CD14-positive monocyte (primary cell): ENCODE measurements at regions not wholly inside any gene's neighbourhood (a gene's known extent, or its start where the extent isn't known, plus 50 kb on each side); places are given as distances from the start of the nearest gene placed in this dataset.
A peak's percentile ranks its signal among the peaks of the same experiment; 100 is the strongest.

Experiments
- DNase-seq, 3 donors: peaks; one replicate each; pipeline ENCODE4 v3.0.0-alpha.2; 2011 to 2022
- H2AFZ ChIP-seq: 2 replicates; pipeline ENCODE4 v1.6.0; 2012; ENCODE audit warnings: mild to moderate bottlenecking, low read depth, low read length, inconsistent platforms; ENCODE audit not compliant: insufficient read depth, poor library complexity, severe bottlenecking
- H3K27ac ChIP-seq, 2 donors: 1 replicate in 1 of 2; 2 replicates in 1 of 2; pipeline ENCODE4 v1.5.1; 2012 to 2013; ENCODE audit warnings: low read length in 2 of 2, control low read depth in 1 of 2, inconsistent platforms in 1 of 2, low read depth in 1 of 2, mild to moderate bottlenecking in 1 of 2
- H3K27me3 ChIP-seq, 2 donors: one replicate each; pipeline versions ENCODE4 v1.6.0 to v1.6.1; 2011 to 2013; ENCODE audit warnings: low read length in 2 of 2; ENCODE audit not compliant: control insufficient read depth in 2 of 2, insufficient read depth in 2 of 2
- H3K36me3 ChIP-seq, 2 donors: replicated peaks in 1 of 2; 1 replicate in 1 of 2; 2 replicates in 1 of 2; pipeline versions ENCODE4 v1.5.1 to v1.6.1; 2012 to 2013; ENCODE audit warnings: low read length in 2 of 2, control low read depth in 1 of 2, inconsistent platforms in 1 of 2, mild to moderate bottlenecking in 1 of 2; ENCODE audit not compliant: insufficient read depth in 2 of 2, control insufficient read depth in 1 of 2
- H3K4me1 ChIP-seq, 2 donors: 1 replicate in 1 of 2; 2 replicates in 1 of 2; pipeline versions ENCODE4 v1.5.1 to v1.6.1; 2012 to 2013; ENCODE audit warnings: low read length in 2 of 2, control low read depth in 1 of 2, inconsistent platforms in 1 of 2, mild to moderate bottlenecking in 1 of 2, moderate library complexity in 1 of 2; ENCODE audit not compliant: insufficient read depth in 2 of 2, control insufficient read depth in 1 of 2
- H3K4me2 ChIP-seq: replicated peaks from 2 replicates; pipeline ENCODE3; 2012; ENCODE audit warnings: low read length, moderate library complexity, mild to moderate bottlenecking; ENCODE audit not compliant: poor library complexity, severe bottlenecking; ENCODE audit errors: extremely low read depth
- H3K4me3 ChIP-seq, 3 experiments: fragments of 200-600 bp in 1 of 3; sonication (generic) in 1 of 3; replicated peaks in 1 of 3; 1 replicate in 2 of 3; 2 replicates in 1 of 3; pipeline ENCODE4 v1.5.1; 2011 to 2013; ENCODE audit warnings: low read length in 3 of 3, mild to moderate bottlenecking in 3 of 3, control low read depth in 2 of 3, low read depth in 2 of 3, inconsistent platforms in 1 of 3, moderate library complexity in 1 of 3
- H3K79me2 ChIP-seq: 2 replicates; pipeline ENCODE4 v1.6.0; 2012; ENCODE audit warnings: mild to moderate bottlenecking, control low read depth, inconsistent platforms, low read length, moderate library complexity; ENCODE audit not compliant: insufficient read depth
- H3K9ac ChIP-seq: 2 replicates; pipeline ENCODE4 v1.6.0; 2017; ENCODE audit warnings: low read length, mild to moderate bottlenecking; ENCODE audit not compliant: insufficient read depth, poor library complexity, severe bottlenecking
- H3K9me3 ChIP-seq, 2 donors: replicated peaks in 1 of 2; 1 replicate in 1 of 2; 2 replicates in 1 of 2; pipeline versions ENCODE4 v1.5.1 to v1.6.1; 2012 to 2013; ENCODE audit warnings: low read length in 2 of 2, control low read depth in 1 of 2; ENCODE audit not compliant: control insufficient read depth in 1 of 2, insufficient read depth in 1 of 2
- H4K20me1 ChIP-seq: 2 replicates; pipeline ENCODE4 v1.6.0; 2012; ENCODE audit warnings: mild to moderate bottlenecking, low read length, control low read depth, moderate library complexity; ENCODE audit not compliant: insufficient read depth
- H3K27ac Mint-ChIP-seq, 7 donors: one replicate each; pipeline ENCODE4 v1.8.0; 2020; ENCODE audit warnings: mild to moderate bottlenecking in 7 of 7, mixed read lengths in 7 of 7, moderate library complexity in 6 of 7, inconsistent platforms in 2 of 7
- H3K27me3 Mint-ChIP-seq, 3 donors: one replicate each; pipeline ENCODE4 v1.8.0; 2021 to 2022; ENCODE audit warnings: low read depth in 3 of 3, mild to moderate bottlenecking in 3 of 3, mixed read lengths in 3 of 3, moderate library complexity in 3 of 3, inconsistent platforms in 1 of 3
- H3K36me3 Mint-ChIP-seq, 2 donors: one replicate each; pipeline ENCODE4 v1.8.0; 2020; ENCODE audit warnings: mixed read lengths in 2 of 2, inconsistent platforms in 1 of 2, mild to moderate bottlenecking in 1 of 2
- H3K4me1 Mint-ChIP-seq: one replicate; pipeline ENCODE4 v1.8.0; 2020; ENCODE audit warnings: mild to moderate bottlenecking, mixed read lengths
- H3K4me3 Mint-ChIP-seq, 2 donors: one replicate each; pipeline ENCODE4 v1.8.0; 2020; ENCODE audit warnings: mild to moderate bottlenecking in 2 of 2, mixed read lengths in 2 of 2, moderate library complexity in 1 of 2
- H3K9me3 Mint-ChIP-seq, 7 donors: one replicate each; pipeline ENCODE4 v1.8.0; 2020 to 2022; ENCODE audit warnings: mixed read lengths in 7 of 7, mild to moderate bottlenecking in 6 of 7, moderate library complexity in 6 of 7, inconsistent platforms in 2 of 7
- CTCF ChIP-seq: fragments of 200-600 bp; IDR thresholded peaks from one replicate; pipeline ENCODE4 v1.8.0; 2022; ENCODE audit warnings: antibody characterized with exemption, mild to moderate bottlenecking
- WGBS: methylation state at CpG from one replicate; pipeline ENCODE4 v1.1.5; 2013; ENCODE audit warnings: missing lambda C conversion rate; ENCODE audit not compliant: insufficient coverage; 5-methylcytosine and 5-hydroxymethylcytosine counted together
- intact Hi-C, 2 donors: fragments of 100-400 bp; cut with micrococcal nuclease; formaldehyde crosslinking; loops; one replicate each; pipeline versions ENCODE4 v1.15.0 to v1.15.1; 2023

- Histone ChIP-seq H3K4me1 (no peaks in the 10 kb centered on the region), H4K20me1 (no peaks in the 10 kb centered on the region), H3K36me3 (no peaks in the 10 kb centered on the region), H3K9ac (no peak overlapping the region), H2AFZ (no peak overlapping the region), H3K4me2 (no peak overlapping the region), H3K27me3 (peaks cover 3 to 20% of the 10 kb centered on the region in 2 donors), H3K9me3 (no peaks in the 10 kb centered on the region), H3K4me3 (no peak overlapping the region), H3K79me2 (no peaks in the 10 kb centered on the region), H3K27ac (no peak overlapping the region)
- no peak for DNase-seq
- intact Hi-C loops: no loop called here
- Mint-ChIP-seq H3K36me3 (no peaks in the 10 kb centered on the region), H3K9me3 (peaks cover 0 to 14% (median 11%) of the 10 kb centered on the region in 7 donors), H3K4me1 (no peaks in the 10 kb centered on the region), H3K27ac (no peak overlapping the region), H3K4me3 (no peak overlapping the region), H3K27me3 (peaks cover 16 to 19% (median 18%) of the 10 kb centered on the region in 3 donors)
- no peak for TF ChIP-seq CTCF
- WGBS: no CpG with 5 or more reads among the region's 5 CpGs
Observed at GRCh38 chr11:22433517-22433916, 95.3 kb downstream of the SLC17A6 start.

GRCh38 chr11:22433094-22433455 lies 94.9 kb downstream of the SLC17A6 start:
- H3K27ac ChIP-seq: no peak overlapping the region
- H3K9ac ChIP-seq: no peak overlapping the region
- WGBS: 39% methylated on average over 4 of the region's 5 CpGs
- peaks cover 0 to 14% (median 11%) of the 10 kb centered on the region in 7 donors for H3K9me3 Mint-ChIP-seq
- no peak for TF ChIP-seq CTCF
- H3K9me3 ChIP-seq: no peaks in the 10 kb centered on the region
- H3K27ac Mint-ChIP-seq: no peak overlapping the region
- peaks cover 3 to 20% of the 10 kb centered on the region in 2 donors for H3K27me3 ChIP-seq
- H4K20me1 ChIP-seq: no peaks in the 10 kb centered on the region
- H3K36me3 Mint-ChIP-seq: no peaks in the 10 kb centered on the region
- peaks cover 16 to 19% (median 18%) of the 10 kb centered on the region in 3 donors for H3K27me3 Mint-ChIP-seq
- H3K4me2 ChIP-seq: no peak overlapping the region
- no peaks in the 10 kb centered on the region for H3K4me1 ChIP-seq
- no peaks in the 10 kb centered on the region for H3K4me1 Mint-ChIP-seq
- no peak overlapping the region for H3K4me3 ChIP-seq
- H3K79me2 ChIP-seq: no peaks in the 10 kb centered on the region
- intact Hi-C loops: no loop called here
- peak overlapping the region in 1 of 2 donors; percentile 72 for H3K4me3 Mint-ChIP-seq
- no peak for DNase-seq
- H2AFZ ChIP-seq: no peak overlapping the region
- no peaks in the 10 kb centered on the region for H3K36me3 ChIP-seq
